A673 (cell line): ENCODE measurements at regions not wholly inside any gene's neighbourhood (a gene's known extent, or its start where the extent isn't known, plus 50 kb on each side); places are given as distances from the start of the nearest gene placed in this dataset.

ENCODE experiments used
- CTCF ChIP-seq: fragments of 300-800, 200-600 bp; sonication (generic); conservative IDR thresholded peaks from 2 replicates; pipeline ENCODE4 v1.5.1; 2017; ENCODE audit warnings: low read depth, mild to moderate bottlenecking, antibody characterized with exemption, low read length, moderate library complexity, mixed read lengths
- EZH2 ChIP-seq: fragments of 200-600 bp; sonication (generic); IDR thresholded peaks from 2 replicates; pipeline ENCODE4 v1.6.1; 2017; ENCODE audit warnings: borderline replicate concordance, low read depth, mild to moderate bottlenecking, mixed read lengths, antibody characterized with exemption, low read length; ENCODE audit not compliant: poor library complexity, severe bottlenecking

DNA sequence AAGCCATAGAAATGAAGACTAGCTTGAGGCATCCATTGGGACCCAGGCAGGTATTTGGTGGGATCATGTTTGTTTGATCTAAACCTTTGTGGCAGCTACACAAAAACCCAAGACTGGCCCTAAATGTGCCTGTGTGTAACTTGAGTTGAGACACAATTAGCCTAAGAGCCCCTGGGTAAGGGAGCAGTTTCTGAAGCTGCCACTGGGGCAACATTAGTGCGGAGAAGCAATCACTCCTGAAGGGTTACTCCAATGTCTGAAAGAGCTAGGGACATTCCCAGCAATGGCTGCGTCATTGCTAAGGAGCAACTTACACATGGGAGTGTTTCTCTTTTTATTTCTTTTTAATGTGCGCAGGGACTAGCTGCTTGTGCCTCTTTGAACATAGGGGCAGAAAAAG lies 67.9 kb upstream of the EEF1E1 start:
- TF ChIP-seq CTCF (no peak), EZH2 (no peak)
